ENCODE measurements at regions not wholly inside any gene's neighbourhood (a gene's known extent, or its start where the extent isn't known, plus 50 kb on each side); places are given as distances from the start of the nearest gene placed in this dataset.

DNA sequence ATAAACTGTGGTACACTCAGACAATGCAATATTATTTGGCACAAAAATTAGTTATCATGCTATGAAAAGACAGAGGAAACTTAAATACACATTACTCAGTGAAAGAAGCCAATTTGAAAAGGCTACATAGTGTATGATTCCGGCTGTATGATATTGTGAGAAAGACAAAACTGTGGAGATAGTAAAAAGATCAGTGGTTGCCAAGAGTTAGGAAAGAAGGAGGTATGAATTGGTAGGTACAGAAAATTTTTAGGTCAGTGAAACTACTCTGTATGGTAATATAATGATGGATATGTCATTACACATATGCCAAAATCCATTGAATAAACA is 458.8 kb upstream of the CBLB start:
- no peak for DNase-seq (ENCODE audit: extremely low spot score, insufficient read length, low read depth)
- FAIRE-seq, result no peak

DNA sequence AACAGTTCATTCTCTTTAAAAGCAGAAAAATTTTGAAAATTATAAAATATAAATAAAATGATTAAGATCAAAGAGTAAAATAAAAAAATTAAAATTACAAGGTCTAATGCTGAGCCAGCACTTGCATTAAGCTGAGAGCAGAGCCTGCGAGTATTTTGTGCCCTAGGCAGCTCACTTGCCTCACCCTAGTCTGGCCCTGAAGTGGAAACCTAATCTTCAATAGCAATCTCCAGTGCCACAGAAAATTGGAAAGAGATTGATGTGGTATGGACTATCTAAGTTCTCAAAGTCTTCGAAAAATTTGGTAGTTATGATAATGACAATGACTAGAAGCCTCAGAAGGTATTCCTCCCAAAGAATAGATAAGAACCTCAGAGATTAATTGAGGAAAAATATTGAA is 459.4 kb upstream of the CBLB start:
- FAIRE-seq (no peak), DNase-seq (ENCODE audit: extremely low spot score, insufficient read length, low read depth) (no peak)

DNA sequence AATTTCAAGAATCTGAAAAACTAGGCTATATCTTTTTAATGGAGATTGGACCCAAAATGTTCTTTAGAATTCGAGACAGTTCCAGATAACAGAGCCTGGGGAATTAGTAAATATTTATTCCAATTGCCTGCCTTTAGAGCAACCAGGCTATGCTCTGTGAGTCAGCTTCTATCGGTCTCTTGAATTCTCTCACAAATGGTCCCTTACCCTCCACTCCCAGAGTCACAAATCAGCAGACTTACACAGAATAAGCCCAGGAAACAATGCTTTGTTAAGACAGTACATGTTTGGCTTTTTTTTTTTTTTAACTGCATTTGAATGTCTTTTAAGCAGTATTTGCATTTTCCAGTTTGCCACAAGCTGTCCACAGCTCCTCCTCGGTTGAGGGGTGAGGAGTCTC is 460.7 kb upstream of the CBLB start:
- no peak for FAIRE-seq
- DNase-seq (ENCODE audit: extremely low spot score, insufficient read length, low read depth), result no peak

DNA sequence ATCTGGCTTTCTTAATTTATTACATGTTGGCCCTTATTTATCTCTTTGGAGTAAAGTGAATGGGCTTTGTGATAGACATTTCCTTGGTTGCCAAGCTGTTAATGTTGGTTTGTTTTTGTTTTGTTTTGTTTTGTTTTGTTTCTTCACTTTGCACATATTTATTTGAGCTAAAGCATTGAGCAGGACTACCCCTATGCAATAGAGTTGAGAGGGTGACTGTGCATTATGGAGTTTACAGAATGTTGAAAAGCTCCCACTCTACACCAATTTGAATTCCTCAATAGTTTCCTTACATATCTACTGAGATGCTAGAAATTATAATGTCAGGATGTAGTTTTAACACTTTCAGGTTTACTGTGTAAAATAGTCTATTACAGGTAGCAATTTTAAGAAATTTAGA is 462.8 kb upstream of the CBLB start:
- DNase-seq (ENCODE audit: extremely low spot score, insufficient read length, low read depth), result no peak
- FAIRE-seq, result no peak

DNA sequence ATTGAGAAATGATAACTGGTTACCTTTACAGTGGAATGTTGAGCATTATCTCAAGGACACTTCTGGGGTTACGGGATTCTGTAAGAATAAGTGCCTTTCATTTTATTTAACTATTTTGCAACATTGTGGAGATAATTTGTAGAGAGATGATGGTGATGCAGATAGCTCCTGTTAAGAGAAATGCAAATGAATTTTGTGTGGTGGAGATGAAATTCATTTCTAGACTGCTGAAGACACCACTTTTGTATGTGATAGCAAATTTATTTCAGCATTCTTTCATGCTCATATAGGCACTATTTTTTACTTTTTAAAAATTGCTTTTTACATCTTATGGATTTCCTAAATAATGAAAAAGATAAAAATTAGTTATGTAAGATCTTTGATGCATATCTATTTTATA is 463.3 kb upstream of the CBLB start:
- DNase-seq (ENCODE audit: extremely low spot score, insufficient read length, low read depth), result no peak
- peak; percentile 60 for FAIRE-seq

DNA sequence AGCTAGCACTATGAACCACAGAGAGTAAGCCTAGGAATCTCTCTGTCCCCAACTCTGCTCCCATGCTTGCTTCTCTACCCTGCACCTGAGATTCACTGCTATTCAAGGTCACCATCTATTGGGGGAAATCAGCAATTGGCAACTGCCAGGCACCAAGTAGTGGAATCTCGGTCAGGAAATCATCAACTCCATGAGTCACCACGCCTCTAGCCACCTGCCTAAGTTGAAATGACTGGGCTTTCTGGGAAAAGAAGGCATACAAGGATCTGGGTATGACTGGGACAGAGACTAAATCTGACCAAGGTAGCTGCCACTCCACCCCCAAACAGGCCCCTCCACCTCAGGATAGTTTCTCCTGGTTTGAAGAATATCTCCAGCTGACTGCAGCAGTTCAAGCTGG is 464.1 kb upstream of the CBLB start:
- FAIRE-seq, result no peak
- DNase-seq (ENCODE audit: extremely low spot score, insufficient read length, low read depth), result no peak

DNA sequence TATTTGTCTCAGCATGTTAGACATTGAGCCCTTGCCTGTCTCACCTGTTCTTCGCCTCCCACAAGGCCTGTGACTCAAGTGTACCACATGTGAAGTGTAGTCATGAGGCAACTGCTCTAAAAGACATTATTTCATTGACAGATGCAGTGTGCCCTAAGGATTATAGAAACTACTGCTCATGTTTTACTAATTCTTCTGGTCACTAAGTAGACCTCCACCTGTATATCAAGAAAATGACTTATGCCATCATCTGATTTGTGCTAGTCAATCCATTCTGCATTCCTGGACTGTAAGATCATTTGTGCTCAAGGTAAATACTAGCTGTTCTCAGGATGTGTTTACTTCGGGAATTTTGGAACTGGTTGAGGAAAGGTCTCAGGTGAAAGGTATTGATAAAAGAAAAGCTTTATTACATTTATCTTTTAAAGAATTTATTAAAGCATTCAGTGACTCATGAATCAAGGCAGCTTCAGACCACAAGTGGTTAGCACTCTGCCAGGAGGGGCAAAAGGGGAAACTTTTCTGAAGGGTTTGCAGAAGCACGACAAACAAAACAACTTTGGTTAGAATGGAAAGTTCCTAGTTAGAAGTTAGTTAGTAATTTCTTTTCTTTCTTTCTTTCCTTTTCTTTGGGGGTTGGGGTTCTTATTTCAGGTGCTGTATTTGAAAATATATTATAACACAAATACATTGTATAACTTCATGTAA is 465.3 kb upstream of the CBLB start:
- FAIRE-seq (peak; percentile 89), DNase-seq (ENCODE audit: extremely low spot score, insufficient read length, low read depth) (no peak)

DNA sequence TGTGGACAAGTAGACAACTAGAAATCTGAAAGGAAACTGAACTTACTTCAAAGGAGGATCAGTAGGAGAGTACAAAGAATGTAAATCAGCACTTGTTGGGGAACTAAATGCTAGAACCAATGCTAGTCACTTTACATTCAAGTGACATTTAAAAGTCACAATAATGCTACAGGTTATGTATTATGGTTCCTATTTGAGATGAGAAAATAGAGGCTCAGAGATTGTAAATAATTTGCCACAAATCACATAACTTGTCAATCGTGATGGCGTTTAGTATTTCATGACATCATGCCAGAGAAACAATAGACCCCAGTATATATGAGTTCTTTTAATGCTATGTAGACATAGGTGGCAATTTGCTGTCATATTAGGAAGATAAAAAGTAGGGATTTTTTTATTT is 467.8 kb upstream of the CBLB start:
- no peak for DNase-seq (ENCODE audit: extremely low spot score, insufficient read length, low read depth)
- peak; percentile 5 for FAIRE-seq

DNA sequence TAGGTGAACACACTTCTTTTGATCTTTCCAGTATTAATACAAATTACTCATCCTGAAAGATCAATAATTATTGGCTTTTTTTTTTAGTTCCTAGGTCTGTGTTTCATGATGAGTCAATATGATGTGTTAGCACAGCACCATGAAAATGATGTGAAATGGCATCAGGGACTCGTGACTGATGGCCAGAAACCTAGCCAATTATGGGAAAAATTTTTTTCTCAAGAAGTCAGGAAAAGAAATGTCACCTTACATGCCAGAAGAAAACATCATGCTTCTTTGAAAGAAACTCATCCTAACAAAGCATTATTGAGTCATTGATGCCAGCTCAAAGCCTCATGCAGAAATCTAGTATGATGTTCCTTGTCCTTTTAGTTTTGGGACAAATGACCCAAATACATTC is 468.3 kb upstream of the CBLB start:
- FAIRE-seq (peak; percentile 46), DNase-seq (ENCODE audit: extremely low spot score, insufficient read length, low read depth) (no peak)

DNA sequence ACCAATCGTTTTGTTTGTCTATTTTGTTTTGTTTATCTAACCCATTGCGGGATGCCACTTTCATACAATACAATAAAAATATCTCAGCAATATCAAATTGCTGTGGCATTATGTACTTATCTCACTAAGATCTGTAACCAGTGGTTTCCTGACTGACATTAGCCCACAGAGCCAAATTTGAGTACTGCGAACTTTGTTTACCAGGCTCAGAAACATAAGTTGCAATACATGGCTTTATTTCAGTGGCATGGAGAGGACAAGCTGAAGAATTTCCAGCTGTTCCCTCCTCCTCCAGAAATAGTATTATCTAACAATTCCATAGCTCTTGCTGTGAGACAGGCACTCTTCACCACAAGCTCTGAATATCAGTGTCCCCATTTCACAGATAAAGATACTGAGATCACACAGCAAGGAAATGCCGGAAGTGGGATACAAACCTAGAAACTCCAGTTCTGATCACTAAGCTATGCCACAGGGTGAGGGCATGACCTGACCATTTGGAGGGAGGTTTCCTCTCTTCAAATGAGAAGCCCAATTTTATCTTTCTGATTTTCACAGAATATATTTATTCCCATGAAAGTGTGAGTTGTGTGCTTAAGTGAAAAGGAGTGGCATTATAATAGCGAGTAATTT is 469.9 kb upstream of the CBLB start:
- FAIRE-seq, result no peak
- no peak for DNase-seq (ENCODE audit: extremely low spot score, insufficient read length, low read depth)

DNA sequence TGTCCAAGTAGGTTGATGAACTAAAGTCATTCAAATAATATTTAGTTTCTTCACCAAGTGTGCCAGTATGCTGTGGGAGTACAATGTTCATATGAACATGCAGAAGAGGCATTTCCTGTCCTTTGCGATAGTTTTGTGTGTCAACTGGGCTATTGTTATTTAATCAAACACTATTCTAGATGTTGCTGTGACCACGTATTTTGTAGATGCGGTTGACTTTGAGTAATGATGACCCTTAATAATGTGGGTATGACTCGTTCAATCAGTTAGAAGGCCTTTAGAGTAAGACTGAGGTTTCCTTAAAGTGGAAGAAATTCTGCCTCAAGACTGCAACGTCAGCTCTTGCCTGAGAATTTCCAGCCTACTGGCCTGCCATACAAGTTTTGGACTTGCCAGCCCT is 470.7 kb upstream of the CBLB start:
- FAIRE-seq (no peak), DNase-seq (ENCODE audit: extremely low spot score, insufficient read length, low read depth) (no peak)

DNA sequence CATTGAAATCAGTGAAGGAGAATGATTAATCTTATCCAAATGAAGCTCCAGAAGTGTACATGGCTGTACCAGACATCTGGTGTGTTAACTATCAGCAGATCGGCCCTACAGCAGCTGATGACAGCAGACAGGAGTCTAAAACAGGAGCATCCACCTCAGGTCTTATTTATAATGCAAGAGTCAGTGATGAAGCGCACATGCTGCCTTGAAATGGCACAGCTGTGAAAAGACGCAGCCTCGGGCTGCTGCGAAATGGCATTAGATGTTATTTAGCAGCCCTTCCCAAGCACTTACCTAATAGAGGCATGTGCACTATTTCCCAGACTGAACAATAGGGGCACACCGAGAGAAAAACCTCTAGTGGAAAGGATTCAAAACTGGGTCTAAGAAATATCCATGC is 472.3 kb upstream of the CBLB start:
- no peak for FAIRE-seq
- no peak for DNase-seq (ENCODE audit: extremely low spot score, insufficient read length, low read depth)

DNA sequence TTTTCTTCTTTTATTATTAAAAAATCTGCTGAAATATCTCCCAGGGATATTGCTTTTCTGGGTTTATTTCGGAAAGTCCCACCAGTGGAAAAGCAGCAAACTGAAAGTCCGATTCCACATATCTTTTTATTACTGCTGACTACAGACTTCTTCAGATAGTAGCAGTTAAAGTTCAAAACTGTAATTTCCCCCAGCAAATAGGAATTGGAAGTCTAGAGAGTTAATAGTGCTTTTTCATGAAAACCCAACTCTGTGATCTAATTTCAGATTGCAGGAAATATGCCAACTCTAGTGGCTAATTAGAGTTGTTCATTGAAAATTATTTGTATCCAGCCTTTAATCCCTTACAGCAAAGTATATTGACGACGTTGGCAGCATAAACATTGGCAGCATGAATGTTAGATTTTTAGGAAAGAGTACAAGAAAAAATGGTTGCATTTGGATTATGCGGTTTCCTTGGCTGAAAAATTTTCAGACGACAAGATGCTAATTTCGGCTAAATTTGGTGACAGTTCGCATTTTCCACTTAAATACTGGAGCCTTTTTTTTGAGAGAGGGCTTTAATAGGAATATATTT is 472.9 kb upstream of the CBLB start:
- DNase-seq (ENCODE audit: extremely low spot score, insufficient read length, low read depth) (no peak), FAIRE-seq (no peak)

DNA sequence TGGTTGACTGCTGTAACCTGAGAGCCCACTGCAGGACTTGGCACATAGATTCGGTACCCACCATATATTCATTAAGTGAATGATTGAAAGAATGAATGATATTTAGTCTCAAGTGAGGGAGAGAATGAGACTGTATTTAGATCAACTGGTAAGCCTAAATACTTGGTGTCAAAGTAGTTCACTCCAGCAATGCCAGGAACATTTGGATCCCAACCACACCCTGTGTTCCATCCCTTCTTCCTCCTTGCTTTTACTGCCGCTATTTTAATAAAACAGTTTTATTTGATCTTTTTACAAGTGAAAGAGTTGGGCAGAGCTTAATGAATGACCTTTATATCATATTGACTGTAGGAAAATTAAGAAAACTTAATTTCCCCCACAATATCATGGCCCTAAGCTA is 473.6 kb upstream of the CBLB start:
- DNase-seq (ENCODE audit: extremely low spot score, insufficient read length, low read depth) (no peak), FAIRE-seq (no peak)

DNA sequence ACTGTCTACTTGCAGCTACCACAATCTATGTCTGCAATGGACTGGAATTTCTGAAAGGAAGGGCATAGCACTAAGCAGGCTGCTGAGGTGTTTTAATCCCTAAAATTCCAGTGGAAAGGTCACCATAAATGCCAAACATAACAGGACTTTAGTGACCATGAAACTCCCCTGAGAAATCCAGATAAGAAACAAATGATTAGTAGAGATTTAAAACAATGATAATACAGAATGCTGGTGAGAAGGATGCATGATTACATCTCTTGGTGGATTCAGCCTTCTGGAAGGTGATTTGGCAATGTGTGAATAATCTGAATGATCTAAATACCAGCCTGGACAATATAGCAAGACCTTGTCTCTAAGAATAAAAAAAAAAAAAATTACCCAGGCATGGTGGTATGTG is 475.0 kb upstream of the CBLB start:
- FAIRE-seq, result no peak
- DNase-seq (ENCODE audit: extremely low spot score, insufficient read length, low read depth), result no peak

DNA sequence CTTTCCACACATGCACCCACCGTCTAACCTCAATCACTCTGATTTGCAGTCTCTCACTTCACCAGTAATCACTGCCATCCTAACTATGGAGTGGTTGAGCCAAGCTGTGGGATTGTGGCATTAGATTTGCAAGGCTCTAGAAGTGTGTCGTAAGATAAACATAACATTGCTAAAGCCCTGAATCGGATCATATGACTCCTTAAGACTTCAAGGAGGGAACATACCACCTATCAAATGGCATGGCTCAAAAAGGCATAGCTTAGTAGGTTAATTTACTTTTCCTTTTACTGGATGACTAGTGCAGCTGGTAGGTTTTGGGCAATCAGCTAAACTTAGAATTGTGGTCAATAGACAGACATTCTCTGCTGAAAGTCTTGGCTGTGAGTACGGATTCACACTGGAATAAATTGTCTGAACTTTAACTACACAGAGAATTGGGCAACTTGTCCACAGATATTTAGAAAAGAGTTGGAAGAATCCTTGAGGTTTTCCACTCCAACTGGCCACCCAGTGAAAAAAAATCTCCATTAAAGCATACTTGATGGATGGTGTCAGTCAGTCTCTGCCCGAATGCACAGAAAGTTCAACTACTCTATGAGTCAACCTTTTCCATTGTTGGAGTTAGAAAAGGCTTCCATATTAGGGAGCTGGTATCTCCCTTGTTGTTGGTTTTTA is 476.7 kb upstream of the CBLB start:
- DNase-seq (ENCODE audit: extremely low spot score, insufficient read length, low read depth) (no peak), FAIRE-seq (no peak)

DNA sequence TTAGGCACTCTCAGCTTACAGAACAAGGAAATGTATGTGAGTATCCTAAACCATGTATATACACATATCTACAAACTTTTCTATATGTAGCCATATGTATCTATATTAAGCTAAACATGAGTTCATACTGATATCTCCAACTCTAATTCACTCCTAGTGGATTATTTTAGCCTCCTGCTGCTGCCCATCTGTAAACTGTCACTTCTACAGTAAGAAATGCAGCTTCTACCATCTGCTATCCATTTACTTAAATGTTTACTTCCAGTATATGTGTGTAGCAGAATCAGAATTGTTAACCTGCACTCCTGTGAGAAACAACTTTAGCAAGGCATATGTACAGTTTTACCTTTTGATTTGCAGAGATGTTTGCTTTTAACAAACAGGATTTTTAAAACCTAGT is 478.5 kb upstream of the CBLB start:
- FAIRE-seq, result no peak
- no peak for DNase-seq (ENCODE audit: extremely low spot score, insufficient read length, low read depth)

DNA sequence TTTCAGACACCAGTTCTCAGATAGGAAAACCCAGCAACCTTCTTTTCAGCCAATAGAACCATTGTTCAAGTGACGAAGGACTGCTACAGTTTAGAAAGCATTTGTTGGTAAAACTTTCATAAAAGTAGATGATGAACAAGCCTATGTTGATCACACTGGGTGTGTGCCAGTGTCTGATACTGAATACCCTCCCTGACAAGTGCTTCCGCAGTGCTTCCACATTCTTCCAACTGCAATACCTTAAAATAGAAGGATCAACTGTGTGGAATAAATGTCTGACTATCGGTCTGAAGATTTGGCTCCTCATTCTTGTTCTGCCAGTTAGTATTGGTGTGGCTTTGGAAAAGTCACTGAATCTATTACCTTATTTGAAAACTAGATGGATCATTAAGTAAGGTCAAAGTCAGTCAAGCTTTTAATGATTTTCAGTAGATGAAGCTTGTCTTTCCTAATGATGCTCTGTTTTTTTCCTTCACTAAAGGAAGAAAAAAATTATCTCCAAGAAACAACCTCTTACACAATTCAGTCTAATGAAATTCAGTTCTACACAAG is 479.4 kb upstream of the CBLB start:
- DNase-seq (ENCODE audit: extremely low spot score, insufficient read length, low read depth) (no peak), FAIRE-seq (no peak)

DNA sequence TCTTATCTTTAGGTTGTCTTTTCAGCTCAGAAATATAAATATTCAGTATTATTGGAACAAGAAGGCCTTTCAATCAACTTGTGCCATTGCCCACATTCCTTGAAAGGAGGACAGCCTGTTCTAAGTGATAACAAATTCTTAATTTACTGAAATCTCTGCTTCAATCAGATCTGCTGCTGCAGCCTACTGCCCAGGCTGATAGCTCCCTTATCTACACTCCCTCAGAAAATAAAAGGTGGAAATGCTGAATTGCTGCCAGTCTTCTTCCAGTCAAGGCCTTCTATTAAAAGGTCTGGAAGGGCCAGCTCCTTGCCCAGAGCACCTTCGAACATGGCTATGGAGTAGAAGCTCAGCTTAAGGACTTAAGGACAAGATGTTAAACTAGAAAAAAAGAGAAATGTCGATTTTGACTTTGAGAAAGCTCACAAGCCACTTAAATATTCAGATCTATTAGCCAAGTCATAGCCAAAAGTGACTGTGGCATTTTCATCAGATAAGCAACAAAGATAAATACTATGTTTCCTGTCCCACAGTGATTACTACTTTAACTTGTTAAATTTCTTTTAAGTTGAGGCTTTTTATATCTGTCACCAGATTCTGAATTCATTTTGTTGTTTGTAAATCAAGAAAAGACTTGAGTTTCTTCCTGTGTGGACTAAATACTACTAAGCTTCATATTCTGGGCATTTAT is 480.5 kb upstream of the CBLB start:
- DNase-seq (ENCODE audit: extremely low spot score, insufficient read length, low read depth) (no peak), FAIRE-seq (no peak)

DNA sequence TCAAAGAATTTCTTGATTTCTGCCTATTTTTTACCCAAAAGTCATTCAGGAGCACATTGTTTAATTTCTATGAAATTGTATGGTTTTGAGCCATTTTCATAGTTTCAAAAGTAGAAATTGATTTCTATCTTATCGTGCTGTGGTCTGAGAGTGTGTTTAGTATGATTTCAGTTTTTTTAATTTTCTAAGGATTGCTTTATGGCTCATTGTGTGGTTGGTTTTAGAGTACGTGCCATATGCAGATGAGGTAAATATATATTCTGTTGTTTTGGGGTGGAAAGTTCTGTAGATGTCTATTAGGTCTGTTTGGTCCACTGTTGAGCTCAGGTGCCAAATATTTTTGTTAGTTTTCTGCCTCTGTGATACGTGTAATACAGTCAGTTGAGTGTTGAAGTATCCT is 487.1 kb upstream of the CBLB start:
- DNase-seq (ENCODE audit: extremely low spot score, insufficient read length, low read depth) (no peak), FAIRE-seq (no peak)

DNA sequence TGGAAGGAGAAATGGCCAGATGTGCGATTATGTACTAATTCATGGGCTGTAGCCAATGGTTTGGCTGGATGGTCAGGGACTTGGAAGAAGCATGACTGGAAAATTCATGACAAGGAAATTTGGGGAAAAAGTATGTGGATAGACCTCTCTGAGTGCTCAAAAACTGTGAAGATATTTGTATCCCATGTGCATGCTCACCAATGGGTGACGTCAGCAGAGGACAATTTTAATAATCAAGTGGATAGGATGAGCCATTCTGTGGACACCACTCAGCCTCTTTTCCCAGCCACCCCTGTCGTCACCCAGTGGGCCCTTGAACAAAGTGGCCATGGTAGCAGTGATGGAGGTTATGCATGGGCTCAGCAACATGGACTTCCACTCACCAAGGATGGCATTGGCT is 490.9 kb upstream of the CBLB start:
- FAIRE-seq, result no peak

More for the DNA sequence above, 490.9 kb upstream of the CBLB start:
- DNase-seq (ENCODE audit: extremely low spot score, insufficient read length, low read depth), result no peak
